Neural progenitor cell (in vitro differentiated cells): ENCODE measurements at regions not wholly inside any gene's neighbourhood (a gene's known extent, or its start where the extent isn't known, plus 50 kb on each side); places are given as distances from the start of the nearest gene placed in this dataset.

Experiments used
- DNase-seq: peaks from one replicate; pipeline ENCODE4 v3.0.0-alpha.2; 2016; ENCODE audit warnings: low spot score
- H2AFZ ChIP-seq: fragments of 200-600 bp; sonication (generic); replicated peaks from 2 replicates; pipeline ENCODE4 v1.6.1; 2016; ENCODE audit warnings: antibody characterized with exemption
- H3F3A ChIP-seq: fragments of 200-600 bp; sonication (generic); 2 replicates; pipeline ENCODE4 v1.6.1; 2016; ENCODE audit warnings: antibody characterized with exemption, low read depth
- H3K27ac ChIP-seq: fragments of 200-600 bp; sonication (generic); 2 replicates; pipeline ENCODE4 v1.5.1; 2016; ENCODE audit warnings: mild to moderate bottlenecking
- H3K27me3 ChIP-seq: fragments of 200-600 bp; sonication (generic); 2 replicates; pipeline ENCODE4 v1.6.1; 2016; ENCODE audit warnings: mild to moderate bottlenecking, moderate library complexity
- H3K36me3 ChIP-seq: fragments of 200-600 bp; sonication (generic); 2 replicates; pipeline ENCODE4 v1.5.1; 2016
- H3K4me1 ChIP-seq: fragments of 200-600 bp; sonication (generic); 2 replicates; pipeline ENCODE4 v1.6.1; 2016; ENCODE audit warnings: mixed run types
- H3K4me2 ChIP-seq: fragments of 200-600 bp; sonication (generic); 2 replicates; pipeline ENCODE4 v1.6.1; 2016
- H3K4me3 ChIP-seq: fragments of 200-600 bp; sonication (generic); 2 replicates; pipeline ENCODE4 v1.5.1; 2016
- H3K79me2 ChIP-seq: fragments of 200-600 bp; sonication (generic); 2 replicates; pipeline ENCODE4 v1.6.1; 2016; ENCODE audit warnings: low read depth
- H3K9ac ChIP-seq: fragments of 200-600 bp; sonication (generic); 2 replicates; pipeline ENCODE4 v1.6.1; 2016
- H3K9me3 ChIP-seq: fragments of 200-600 bp; sonication (generic); 2 replicates; pipeline ENCODE4 v1.5.1; 2016; ENCODE audit warnings: low read depth
- H4K20me1 ChIP-seq: fragments of 200-600 bp; sonication (generic); 2 replicates; pipeline ENCODE4 v1.6.1; 2016; ENCODE audit warnings: low read depth
- H3K27ac Mint-ChIP-seq: 3 replicates; pipeline ENCODE4 v1.8.0; 2021; ENCODE audit warnings: mixed read lengths
- H3K27me3 Mint-ChIP-seq: 2 replicates; pipeline ENCODE4 v1.8.0; 2022; ENCODE audit warnings: low read depth, mild to moderate bottlenecking, inconsistent platforms, moderate library complexity, mixed read lengths; ENCODE audit not compliant: insufficient read depth
- H3K36me3 Mint-ChIP-seq: 3 replicates; pipeline ENCODE4 v1.8.0; 2021; ENCODE audit warnings: mixed read lengths
- H3K4me1 Mint-ChIP-seq: 3 replicates; pipeline ENCODE4 v1.8.0; 2021; ENCODE audit warnings: mixed read lengths
- H3K4me3 Mint-ChIP-seq: 3 replicates; pipeline ENCODE4 v1.8.0; 2021; ENCODE audit warnings: mild to moderate bottlenecking, moderate library complexity, mixed read lengths
- H3K9me3 Mint-ChIP-seq: 3 replicates; pipeline ENCODE4 v1.8.0; 2020; ENCODE audit warnings: mixed read lengths
- CTCF ChIP-seq: fragments of 200-600 bp; sonication (generic); IDR thresholded peaks from 2 replicates; pipeline ENCODE4 v1.5.1; 2017; ENCODE audit warnings: antibody characterized with exemption, mild to moderate bottlenecking
- EZH2 ChIP-seq: fragments of 200-600 bp; sonication (generic); IDR thresholded peaks from 2 replicates; pipeline ENCODE4 v1.6.1; 2017; ENCODE audit warnings: antibody characterized with exemption, mild to moderate bottlenecking, moderate library complexity
- EZH2phosphoT487 ChIP-seq: fragments of 200-600 bp; sonication (generic); IDR thresholded peaks from 2 replicates; pipeline ENCODE4 v1.6.1; 2017; ENCODE audit warnings: antibody characterized with exemption

DNA sequence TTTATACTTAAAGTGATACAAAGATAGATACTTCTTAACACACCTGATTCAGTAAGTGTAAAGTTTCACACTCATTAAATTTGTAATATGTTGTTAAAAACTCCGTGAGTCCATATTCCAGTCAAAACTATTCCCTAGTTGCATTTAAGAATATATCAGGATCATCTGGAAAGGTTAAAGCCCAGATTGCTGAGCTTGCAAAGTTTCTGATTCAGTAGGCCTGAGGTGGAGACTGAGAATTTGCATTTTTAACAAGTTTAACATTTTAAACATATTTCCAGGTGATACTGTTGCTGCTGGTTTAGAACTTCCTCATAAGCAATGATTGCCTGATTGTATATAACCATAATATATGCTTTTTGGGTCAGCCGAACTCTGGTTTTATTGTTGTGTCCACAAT lies 1998.6 kb upstream of the PCDH20 start:
- Mint-ChIP-seq H3K27ac (no peak overlapping the region), H3K4me3 (no peak overlapping the region), H3K9me3 (peaks cover 12% of the 10 kb centered on the region), H3K36me3 (no peaks in the 10 kb centered on the region), H3K27me3 (no peaks in the 10 kb centered on the region), H3K4me1 (peaks cover 12% of the 10 kb centered on the region)
- no peaks in the 10 kb centered on the region for H3K9me3 ChIP-seq
- H3K9ac ChIP-seq = no peak overlapping the region
- no peaks in the 10 kb centered on the region for H3K36me3 ChIP-seq
- no peaks in the 10 kb centered on the region for H3F3A ChIP-seq
- H2AFZ ChIP-seq = no peak overlapping the region
- no peaks in the 10 kb centered on the region for H3K27me3 ChIP-seq
- no peak overlapping the region for H3K4me3 ChIP-seq
- no peaks in the 10 kb centered on the region for H3K79me2 ChIP-seq
- no peak overlapping the region for H3K27ac ChIP-seq
- no peak for DNase-seq
- H4K20me1 ChIP-seq = no peaks in the 10 kb centered on the region
- H3K4me2 ChIP-seq = no peak overlapping the region
- TF ChIP-seq EZH2phosphoT487 (no peak), EZH2 (no peak), CTCF (no peak)
- no peaks in the 10 kb centered on the region for H3K4me1 ChIP-seq

GRCh38 chr13:63409791-63410351 lies 1994.2 kb upstream of the PCDH20 start:
- Histone ChIP-seq H3K27ac (no peak overlapping the region), H3F3A (no peaks in the 10 kb centered on the region), H3K27me3 (no peaks in the 10 kb centered on the region), H3K4me1 (peaks cover 8% of the 10 kb centered on the region), H3K79me2 (no peaks in the 10 kb centered on the region), H3K9me3 (no peaks in the 10 kb centered on the region), H3K4me3 (no peak overlapping the region), H4K20me1 (no peaks in the 10 kb centered on the region), H2AFZ (no peak overlapping the region), H3K36me3 (no peaks in the 10 kb centered on the region), H3K4me2 (no peak overlapping the region), H3K9ac (no peak overlapping the region)
- Mint-ChIP-seq H3K27me3 (peaks cover 3% of the 10 kb centered on the region), H3K36me3 (peaks cover 2% of the 10 kb centered on the region), H3K4me1 (peaks cover 33% of the 10 kb centered on the region), H3K27ac (peak overlapping the region; percentile 62), H3K4me3 (no peak overlapping the region), H3K9me3 (peaks cover 6% of the 10 kb centered on the region)
- no peak for DNase-seq
- TF ChIP-seq EZH2phosphoT487 (no peak), EZH2 (no peak), CTCF (no peak)

DNA sequence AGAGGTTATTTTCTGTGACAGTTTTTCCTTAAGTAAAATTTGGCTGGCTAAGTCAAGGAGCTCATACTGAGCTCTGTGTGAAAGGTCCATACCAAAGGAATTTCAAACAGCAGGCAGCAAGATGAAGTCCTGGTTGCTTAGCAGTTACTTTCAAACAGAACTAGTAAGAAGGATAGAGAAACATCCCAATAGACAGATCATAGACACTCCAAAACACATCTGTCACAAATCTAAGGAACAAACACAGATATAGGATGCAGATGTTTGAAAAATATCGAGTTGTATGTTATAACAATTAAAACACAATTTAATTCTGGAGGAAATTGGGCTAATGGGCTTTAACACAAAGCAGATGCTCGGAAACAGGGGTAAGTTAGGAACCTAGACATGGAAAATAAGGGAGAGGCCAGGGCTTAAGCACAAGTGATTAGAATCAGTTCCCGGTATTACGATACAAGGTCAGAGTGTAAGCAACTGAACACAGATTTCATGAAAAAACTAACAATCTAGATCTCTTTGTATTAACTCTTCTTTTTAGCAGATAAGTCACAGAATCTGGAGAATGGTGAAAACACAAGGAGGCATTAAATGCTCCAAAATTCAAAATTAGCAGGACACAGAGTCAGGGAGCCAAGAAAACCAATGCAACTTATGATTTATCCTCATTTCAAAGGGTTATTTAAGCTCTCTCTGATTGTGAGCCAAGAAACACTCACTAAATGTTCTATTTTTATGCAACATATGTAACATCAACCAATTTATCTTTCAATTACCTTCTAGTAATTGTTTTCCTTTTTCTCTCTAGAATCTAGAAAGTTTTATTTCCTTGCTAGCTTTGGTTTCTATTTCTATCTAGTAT lies 1992.9 kb upstream of the PCDH20 start:
- no peak overlapping the region for H3K4me3 ChIP-seq
- H3K4me1 ChIP-seq = peaks cover 8% of the 10 kb centered on the region
- Mint-ChIP-seq H3K27ac (peak overlapping the region; percentile 99), H3K9me3 (peaks cover 9% of the 10 kb centered on the region), H3K4me1 (peaks cover 33% of the 10 kb centered on the region), H3K36me3 (peaks cover 2% of the 10 kb centered on the region), H3K27me3 (peaks cover 3% of the 10 kb centered on the region), H3K4me3 (peak overlapping the region; percentile 14)
- H3K36me3 ChIP-seq = no peaks in the 10 kb centered on the region
- DNase-seq = peak; percentile 16
- no peaks in the 10 kb centered on the region for H3K27me3 ChIP-seq
- no peak overlapping the region for H3K9ac ChIP-seq
- no peaks in the 10 kb centered on the region for H3K9me3 ChIP-seq
- no peaks in the 10 kb centered on the region for H4K20me1 ChIP-seq
- H3K4me2 ChIP-seq = peak overlapping the region; percentile 46
- H2AFZ ChIP-seq = peak overlapping the region; percentile 64
- H3K27ac ChIP-seq = no peak overlapping the region
- no peaks in the 10 kb centered on the region for H3K79me2 ChIP-seq
- no peaks in the 10 kb centered on the region for H3F3A ChIP-seq
- no peak for TF ChIP-seq EZH2
- no peak for TF ChIP-seq CTCF
- no peak for TF ChIP-seq EZH2phosphoT487
